Dedifferentiated amniotic fluid mesenchymal stem cell (primary cell): ENCODE measurements at regions not wholly inside any gene's neighbourhood (a gene's known extent, or its start where the extent isn't known, plus 50 kb on each side); places are given as distances from the start of the nearest gene placed in this dataset.
"Not testable (repeated sequence)": the region's sequence is repeated elsewhere in the genome, so short reads cannot be mapped to it uniquely, and the experiment has no call there.

Experiments
- DNase-seq: peaks from one replicate; pipeline ENCODE4 v3.0.0-alpha.2; 2016; ENCODE audit errors: extremely low spot score

DNA sequence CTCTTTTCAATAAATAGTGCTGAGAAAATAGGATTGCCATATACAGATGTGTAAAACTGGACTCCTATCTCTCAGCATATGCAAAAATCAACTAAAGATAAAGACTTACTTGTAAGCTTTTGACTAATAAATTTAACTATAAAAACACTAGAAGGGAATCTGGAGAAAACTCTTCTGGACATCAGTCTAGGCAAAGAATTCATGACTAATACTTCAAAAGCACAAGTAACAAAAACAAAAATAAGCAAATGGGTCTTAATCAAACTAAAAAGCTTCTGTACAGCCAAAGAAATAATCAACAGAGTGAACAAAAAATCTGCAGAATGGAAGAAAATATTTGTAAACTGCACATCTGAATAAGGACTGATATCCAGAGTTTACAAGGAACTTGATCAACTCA, 1122.2 kb downstream of the TBL1XR1 start:
- peak; percentile 13 for DNase-seq

GRCh38 chr3:176074096-176074495, 1123.2 kb downstream of the TBL1XR1 start:
- peak; percentile 46 for DNase-seq

DNA sequence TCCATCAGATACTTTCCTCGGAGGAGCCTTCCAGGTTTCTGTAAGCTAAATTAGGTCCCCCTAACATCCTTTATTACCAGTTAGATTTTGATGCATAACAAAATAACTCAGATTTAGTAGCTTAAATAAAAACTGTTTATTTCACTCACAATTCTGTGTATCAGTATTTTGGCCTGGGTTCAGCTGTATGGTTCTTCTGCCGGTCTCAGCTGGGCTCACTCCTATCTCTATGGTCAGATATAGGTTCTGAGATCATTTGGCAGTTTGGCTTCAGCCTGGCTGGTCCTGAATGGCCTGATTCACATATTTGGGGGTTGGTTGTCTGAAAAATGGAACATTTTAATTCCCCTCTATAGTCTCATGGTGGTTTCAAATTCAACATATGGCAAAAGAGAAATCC, 1125.3 kb downstream of the TBL1XR1 start:
- no peak for DNase-seq

- DNase-seq: no peak
Measured at GRCh38 chr3:176068750-176069149, 1128.5 kb downstream of the TBL1XR1 start.

- no peak for DNase-seq
Measured at GRCh38 chr3:176058856-176059255, 1138.4 kb downstream of the TBL1XR1 start.

- DNase-seq: no peak
Measured at GRCh38 chr3:176055836-176056235, 1141.4 kb downstream of the TBL1XR1 start.

DNA sequence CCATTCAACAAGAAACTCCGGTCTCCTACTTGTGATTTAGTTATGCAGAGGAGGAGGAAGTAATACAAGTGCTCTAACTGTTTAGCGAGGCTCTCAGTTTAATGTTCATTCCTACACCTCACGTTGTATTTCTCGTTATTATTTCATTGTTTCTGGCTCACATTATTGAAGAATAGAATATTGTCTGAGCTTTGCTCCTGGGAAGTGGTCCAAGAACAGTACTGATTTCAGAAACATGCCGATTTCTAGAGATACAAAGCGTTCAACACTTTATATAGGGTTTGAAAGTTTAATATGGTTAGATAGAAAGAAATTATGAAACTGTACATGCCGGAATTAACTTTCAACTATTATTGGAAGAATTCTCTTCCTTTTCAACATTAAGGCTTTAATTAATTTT, 1145.5 kb downstream of the TBL1XR1 start:
- no peak for DNase-seq

DNA sequence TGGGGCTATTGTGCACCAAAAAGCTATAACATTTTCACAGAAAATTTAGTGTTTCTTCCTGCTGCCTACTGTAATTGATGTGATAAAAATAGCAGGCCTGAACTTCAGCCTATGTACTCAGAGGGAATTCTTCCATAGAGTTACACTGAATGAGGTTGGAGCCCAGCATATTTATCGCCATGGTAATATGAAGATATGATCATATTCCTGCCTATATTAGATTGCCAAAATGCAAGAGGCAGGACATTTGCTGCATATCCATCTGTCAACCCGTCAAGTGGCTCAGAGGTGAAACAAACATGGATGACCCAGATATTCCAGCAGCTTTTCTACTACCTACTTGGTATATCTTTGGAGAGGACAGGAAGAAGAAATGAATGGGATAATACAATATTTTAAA, 1150.6 kb downstream of the TBL1XR1 start:
- no peak for DNase-seq

DNA sequence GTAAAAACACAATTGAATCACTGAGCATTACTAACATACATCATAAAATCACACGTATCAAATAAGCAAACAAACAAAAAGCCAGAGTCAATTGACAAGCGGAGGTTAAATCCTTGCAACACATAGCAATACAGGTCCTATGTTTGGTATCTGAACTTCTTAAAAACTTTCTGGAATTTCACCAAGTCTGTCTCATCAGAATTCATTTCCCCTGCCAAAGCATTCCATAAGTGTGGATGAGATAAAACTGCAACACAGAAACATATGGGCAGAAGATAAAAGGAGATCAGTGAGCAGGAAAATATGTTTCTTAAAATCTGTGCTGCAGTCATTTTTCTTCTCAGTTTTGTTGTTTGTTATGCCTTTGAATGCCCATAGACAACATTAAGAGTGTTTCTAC, 1155.5 kb downstream of the TBL1XR1 start:
- DNase-seq: peak; percentile 71

- DNase-seq: no peak
Measured at GRCh38 chr3:176041185-176041584, 1156.1 kb downstream of the TBL1XR1 start.

- peak; percentile 27 for DNase-seq
Measured at GRCh38 chr3:176037636-176038035, 1159.6 kb downstream of the TBL1XR1 start.

GRCh38 chr3:176032043-176032442, 1165.2 kb downstream of the TBL1XR1 start:
- DNase-seq: no peak

DNA sequence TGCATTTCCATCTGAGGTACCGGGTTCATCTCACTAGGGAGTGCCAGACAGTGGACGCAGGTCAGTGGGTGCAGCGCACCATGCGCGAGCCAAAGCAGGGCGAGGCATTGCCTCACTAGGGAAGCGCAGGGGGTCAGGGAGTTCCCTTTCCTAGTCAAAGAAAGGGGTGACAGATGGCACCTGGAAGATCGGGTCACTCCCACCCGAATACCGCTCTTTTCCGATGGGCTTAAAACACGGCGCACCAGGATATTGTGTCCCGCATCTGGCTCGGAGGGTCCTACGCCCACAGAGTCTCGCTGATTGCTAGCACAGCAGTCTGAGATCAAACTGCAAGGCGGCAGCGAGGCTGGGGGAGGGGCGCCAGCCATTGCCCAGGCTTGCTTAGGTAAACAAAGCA, 1157.1 kb downstream of the NAALADL2 start:
- DNase-seq: not testable (repeated sequence)

GRCh38 chr3:176015228-176015627, 1156.1 kb downstream of the NAALADL2 start:
- DNase-seq: not testable (repeated sequence)

- no peak for DNase-seq
Measured at GRCh38 chr3:176009256-176009655, 1150.1 kb downstream of the NAALADL2 start.

DNA sequence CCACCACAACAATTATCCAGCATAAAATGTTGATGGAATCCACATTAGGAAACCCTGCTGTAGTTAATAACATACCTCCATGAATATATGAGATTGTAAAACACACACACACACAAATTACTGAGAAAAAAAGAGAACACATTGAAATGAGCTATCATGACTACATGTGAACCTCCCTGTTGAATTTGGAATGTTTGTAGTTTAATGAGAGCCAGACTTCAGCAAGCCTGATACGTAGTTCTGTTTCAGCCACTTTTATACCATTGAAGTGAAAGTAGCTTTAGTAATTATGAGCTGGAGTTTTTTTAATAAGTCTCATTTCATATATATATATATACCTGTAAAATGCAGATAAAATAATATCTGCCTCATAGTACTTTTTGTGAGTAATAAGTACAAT, 1146.4 kb downstream of the NAALADL2 start:
- no peak for DNase-seq

DNA sequence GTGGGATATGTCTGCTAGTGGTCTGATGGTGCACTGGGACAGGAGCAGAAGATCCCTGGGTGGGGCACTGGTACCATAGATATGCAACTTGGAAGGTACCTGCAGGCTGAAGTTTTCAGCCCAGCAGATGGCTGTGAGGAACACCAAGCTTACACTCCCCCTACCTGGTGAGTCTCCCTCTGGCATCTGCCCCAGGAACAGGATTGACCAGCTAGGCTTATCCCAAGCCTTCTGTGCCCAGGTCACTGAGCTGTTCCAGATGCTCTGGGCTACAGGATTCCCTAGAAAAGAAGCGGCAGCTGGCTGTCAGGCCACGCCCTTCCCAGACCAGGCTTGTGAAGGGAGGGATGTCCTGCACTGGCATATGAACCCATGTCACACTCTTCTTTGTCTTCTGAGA, 1130.0 kb downstream of the NAALADL2 start:
- no peak for DNase-seq

GRCh38 chr3:175988401-175988800, 1129.3 kb downstream of the NAALADL2 start:
- peak; percentile 51 for DNase-seq

DNA sequence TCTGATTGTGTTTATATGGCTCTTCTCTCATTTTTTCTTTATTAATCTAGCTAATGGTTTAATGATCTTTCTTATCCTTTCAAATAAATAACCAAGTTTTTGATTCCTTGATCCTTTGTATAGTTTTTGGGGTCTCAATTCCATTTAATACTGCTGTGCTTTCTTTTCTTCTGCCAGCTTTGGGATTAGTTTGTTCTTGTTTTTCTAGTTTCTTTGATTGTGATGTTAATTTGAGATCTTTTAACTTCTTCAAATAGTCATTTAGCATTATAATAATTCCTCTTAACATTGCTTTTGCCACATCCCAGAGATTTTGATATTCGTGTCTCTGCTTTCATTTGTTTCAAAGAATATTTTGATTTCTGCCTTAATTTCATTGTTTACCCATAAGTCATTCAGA, 1126.6 kb downstream of the NAALADL2 start:
- DNase-seq: no peak

- DNase-seq: no peak
Measured at GRCh38 chr3:175983379-175983778, 1124.2 kb downstream of the NAALADL2 start.

DNA sequence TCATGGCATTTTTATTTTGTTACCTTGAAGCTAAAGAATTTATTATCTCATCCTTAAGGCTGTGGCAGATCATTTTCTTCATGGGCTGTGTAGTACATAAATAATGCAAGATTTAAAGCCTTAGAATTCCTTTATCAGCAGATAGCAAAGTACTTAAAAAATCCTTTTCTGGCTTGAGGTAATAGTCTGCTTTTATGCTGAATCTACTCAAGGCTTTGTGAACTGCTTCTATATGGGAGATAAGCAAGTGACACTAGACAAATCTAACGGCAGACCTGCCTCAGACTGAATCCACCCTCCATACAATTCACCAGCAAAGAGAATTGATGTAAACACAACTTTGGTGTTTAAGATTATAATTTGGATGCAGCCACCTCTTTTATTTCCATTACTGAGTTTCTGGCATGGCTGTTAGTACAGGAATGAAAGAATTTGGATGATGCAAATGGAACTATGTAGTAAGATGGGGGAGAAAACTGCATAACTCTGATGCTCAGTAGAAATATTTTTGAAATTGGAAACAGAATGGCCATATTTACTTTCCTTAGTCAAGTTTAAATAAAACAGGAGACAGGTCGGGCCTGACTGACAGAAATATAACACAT, 1121.5 kb downstream of the NAALADL2 start:
- DNase-seq: peak; percentile 59

GRCh38 chr3:175977968-175978752, 1119.0 kb downstream of the NAALADL2 start:
- DNase-seq: no peak

DNA sequence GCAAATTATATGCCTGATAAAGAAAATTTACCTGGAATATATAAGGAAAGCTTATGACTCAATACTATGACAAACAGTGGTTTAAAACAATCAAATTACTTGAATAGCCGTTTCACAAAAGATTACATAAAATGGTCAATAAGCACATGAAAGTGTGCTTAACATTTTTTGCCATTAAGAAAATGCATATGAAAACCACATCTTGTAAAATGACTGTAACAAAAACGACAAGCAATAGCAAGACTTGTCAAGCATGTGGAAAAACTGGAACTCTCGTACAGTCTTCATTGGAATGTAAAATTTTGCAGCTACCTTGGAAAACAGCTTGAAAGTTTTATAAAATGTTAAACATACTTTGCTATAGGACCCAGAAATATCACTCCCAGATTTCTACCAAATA, 1110.3 kb downstream of the NAALADL2 start:
- DNase-seq: no peak

- no peak for DNase-seq
Measured at GRCh38 chr3:175965036-175965435, 1105.9 kb downstream of the NAALADL2 start.
